Common myeloid progenitor, CD34-positive (primary cell): ENCODE measurements at regions not wholly inside any gene's neighbourhood (a gene's known extent, or its start where the extent isn't known, plus 50 kb on each side); places are given as distances from the start of the nearest gene placed in this dataset.

ENCODE experiments used
- CTCF ChIA-PET: fragments of 350-600 bp; sonication (Branson Sonifier 250); formaldehyde crosslinking; loops from one replicate; lab custom pipeline; 2021; ENCODE audit warnings: antibody characterized with exemption; lab: Charles Lee
- POLR2A ChIA-PET: fragments of 350-600 bp; sonication (Branson Sonifier 250); formaldehyde crosslinking; loops from one replicate; lab custom pipeline; 2021; ENCODE audit warnings: antibody characterized with exemption; lab: Charles Lee
- DNase-seq, 3 donors: peaks; one replicate each; pipeline versions ENCODE4 v3.0.0 to v3.0.0-alpha.2; 2013
- H3K27ac ChIP-seq, 2 experiments: 1 replicate in 1 of 2; 2 replicates in 1 of 2; pipeline ENCODE4 v1.7.0; 2013; ENCODE audit warnings: inconsistent platforms in 2 of 2, low read length in 2 of 2, mild to moderate bottlenecking in 2 of 2, low read depth in 1 of 2, moderate library complexity in 1 of 2; ENCODE audit not compliant: severe bottlenecking in 2 of 2, insufficient read depth in 1 of 2, poor library complexity in 1 of 2
- H3K27me3 ChIP-seq, 5 experiments: replicated peaks in 2 of 5; 1 replicate in 3 of 5; 2 replicates in 2 of 5; pipeline versions ENCODE4 v1.6.1 to v1.7.0; 2013; ENCODE audit warnings: low read length in 4 of 5, mild to moderate bottlenecking in 2 of 5, moderate library complexity in 2 of 5, inconsistent platforms in 1 of 5; ENCODE audit not compliant: insufficient read depth in 5 of 5, control insufficient read depth in 4 of 5
- H3K36me3 ChIP-seq, 4 experiments: 1 replicate in 2 of 4; 2 replicates in 2 of 4; pipeline versions ENCODE4 v1.6.1 to v1.7.0; 2013; ENCODE audit warnings: low read length in 3 of 4, control low read depth in 1 of 4, mild to moderate bottlenecking in 1 of 4; ENCODE audit not compliant: control insufficient read depth in 4 of 4, insufficient read depth in 4 of 4
- H3K4me1 ChIP-seq, 4 experiments: 1 replicate in 3 of 4; 2 replicates in 1 of 4; pipeline versions ENCODE4 v1.6.1 to v1.7.1; 2013; ENCODE audit warnings: low read length in 3 of 4, mild to moderate bottlenecking in 3 of 4, control low read depth in 1 of 4, inconsistent platforms in 1 of 4, moderate library complexity in 1 of 4; ENCODE audit not compliant: control insufficient read depth in 4 of 4, insufficient read depth in 4 of 4; ENCODE audit errors: control extremely low read depth in 1 of 4
- H3K4me3 ChIP-seq, 7 experiments: 1 replicate in 4 of 7; 2 replicates in 3 of 7; pipeline versions ENCODE4 v1.5.1 to v1.7.0; 2013; ENCODE audit warnings: mild to moderate bottlenecking in 7 of 7, low read length in 6 of 7, moderate library complexity in 6 of 7, inconsistent platforms in 2 of 7, low read depth in 2 of 7, control low read depth in 1 of 7; ENCODE audit not compliant: insufficient read depth in 4 of 7, control insufficient read depth in 1 of 7; ENCODE audit errors: extremely low read depth in 1 of 7
- H3K9me3 ChIP-seq, 5 experiments: 1 replicate in 4 of 5; 2 replicates in 1 of 5; pipeline versions ENCODE4 v1.6.1 to v1.7.1; 2013; ENCODE audit warnings: low read length in 4 of 5, mild to moderate bottlenecking in 2 of 5, inconsistent platforms in 1 of 5, low read depth in 1 of 5, moderate library complexity in 1 of 5; ENCODE audit not compliant: control insufficient read depth in 4 of 5, insufficient read depth in 2 of 5; ENCODE audit errors: control extremely low read depth in 1 of 5
- WGBS: methylation state at CpG from one replicate; pipeline ENCODE4 v1.1.5; 2013; ENCODE audit not compliant: insufficient coverage; 5-methylcytosine and 5-hydroxymethylcytosine counted together

DNA sequence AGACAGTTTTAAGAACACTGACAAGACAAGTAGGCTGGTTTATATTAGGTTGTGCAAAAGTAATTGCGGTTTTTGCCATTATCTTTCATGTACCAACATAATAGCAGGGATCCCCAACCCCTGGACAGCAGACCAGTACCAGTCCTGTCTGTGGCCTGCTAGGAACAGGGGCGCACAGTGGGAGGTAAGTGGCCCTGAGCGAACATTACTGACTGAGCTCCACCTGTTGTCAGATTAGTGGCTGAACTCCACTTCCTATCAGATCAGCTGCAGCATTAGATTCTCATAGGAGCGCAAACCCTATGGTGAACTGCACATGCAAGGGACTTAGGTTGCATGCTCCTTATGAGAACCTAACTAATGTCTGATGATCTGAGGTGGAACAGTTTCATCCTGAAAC is 921.9 kb downstream of the CCDC85A start:
- ChIA-PET CTCF (no interaction called here), POLR2A (no interaction called here)
- WGBS: 75% methylated on average over 2 of the region's 4 CpGs

DNA sequence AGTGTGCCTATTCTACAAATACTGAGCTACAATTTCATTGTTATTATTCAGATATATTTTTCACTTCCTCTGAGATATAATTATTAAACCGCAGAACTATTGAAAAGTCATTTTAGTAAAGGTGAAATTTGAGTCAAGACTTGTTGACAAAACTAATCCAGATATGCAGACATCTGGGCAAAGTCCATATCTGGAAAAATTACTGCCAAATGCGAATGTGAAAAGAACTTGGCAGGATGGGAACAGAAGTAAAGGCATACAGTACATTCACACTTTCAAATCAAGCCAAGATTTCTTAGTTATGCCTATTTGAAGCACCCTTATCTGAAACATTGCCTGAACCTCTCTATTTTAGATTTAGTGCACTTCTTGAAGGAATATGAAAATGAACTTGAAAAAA is 923.6 kb downstream of the CCDC85A start:
- WGBS: 86% methylated on average over 1 of the region's 2 CpGs
- no peak overlapping the region for H3K4me3 ChIP-seq
- CTCF ChIA-PET: no interaction called here
- peaks cover 0 to 8% (median 0%) of the 10 kb centered on the region in 5 experiments for H3K9me3 ChIP-seq
- H3K27ac ChIP-seq: no peak overlapping the region
- H3K27me3 ChIP-seq: no peaks in the 10 kb centered on the region
- H3K4me1 ChIP-seq: no peaks in the 10 kb centered on the region
- POLR2A ChIA-PET: interaction anchor here (0.6 kb wide), 1 partner anchor 10 kb away, joined by 3 read pairs; no protein-coding TSS in a partner anchor
- DNase-seq: no peak
- H3K36me3 ChIP-seq: no peaks in the 10 kb centered on the region

More for the DNA sequence above, 921.9 kb downstream of the CCDC85A start:
- peaks cover 0 to 8% (median 0%) of the 10 kb centered on the region in 5 experiments for H3K9me3 ChIP-seq
- no peak overlapping the region for H3K4me3 ChIP-seq
- H3K36me3 ChIP-seq: no peaks in the 10 kb centered on the region
- H3K27me3 ChIP-seq: no peaks in the 10 kb centered on the region
- H3K27ac ChIP-seq: no peak overlapping the region
- DNase-seq: no peak
- H3K4me1 ChIP-seq: no peaks in the 10 kb centered on the region

DNA sequence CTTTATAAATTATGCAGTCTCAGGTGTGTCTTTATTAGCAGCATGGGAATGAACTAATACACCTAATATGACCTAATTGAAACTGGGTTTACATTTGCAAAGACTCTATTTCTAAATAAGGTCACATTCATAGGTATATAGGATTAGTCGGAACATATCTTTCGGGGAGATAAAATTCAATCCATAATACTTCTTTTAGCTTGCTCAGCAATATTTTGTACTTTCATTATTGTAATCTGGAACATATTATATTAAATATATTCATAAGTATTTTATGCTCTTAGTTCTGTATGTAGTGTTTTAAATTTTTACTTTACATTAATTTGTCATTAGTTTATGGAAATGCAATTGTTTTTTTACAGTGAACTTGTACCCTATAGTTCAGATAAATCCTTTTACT is 927.7 kb downstream of the CCDC85A start:
- peaks cover 0 to 8% (median 0%) of the 10 kb centered on the region in 5 experiments for H3K9me3 ChIP-seq
- H3K4me3 ChIP-seq: no peak overlapping the region
- POLR2A ChIA-PET: no interaction called here
- no peaks in the 10 kb centered on the region for H3K27me3 ChIP-seq
- CTCF ChIA-PET: no interaction called here
- no peaks in the 10 kb centered on the region for H3K4me1 ChIP-seq
- no peak for DNase-seq
- no CpG with 5 or more reads among the region's 2 CpGs for WGBS
- no peak overlapping the region for H3K27ac ChIP-seq
- no peaks in the 10 kb centered on the region for H3K36me3 ChIP-seq

DNA sequence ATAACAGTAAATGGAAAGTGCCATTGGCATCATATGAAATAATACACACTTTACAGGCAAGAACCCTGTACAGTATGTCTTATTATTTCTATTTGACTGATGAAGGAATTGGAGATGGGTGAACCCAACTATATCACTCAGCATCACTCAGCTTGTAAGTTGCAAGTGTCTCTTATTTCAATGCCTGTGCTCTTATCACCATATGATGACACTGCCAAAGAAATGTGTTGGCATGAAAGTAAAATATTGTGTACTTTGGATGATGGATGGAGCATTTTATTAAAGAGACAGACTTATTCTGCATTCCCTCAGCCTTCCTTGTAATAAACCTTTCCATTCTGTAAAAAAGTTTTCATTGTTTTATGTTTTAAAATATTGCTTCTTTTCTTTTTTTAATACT is 927.5 kb upstream of the VRK2 start:
- POLR2A ChIA-PET: no interaction called here
- no peaks in the 10 kb centered on the region for H3K9me3 ChIP-seq
- H3K36me3 ChIP-seq: no peaks in the 10 kb centered on the region
- no peaks in the 10 kb centered on the region for H3K27me3 ChIP-seq
- no peaks in the 10 kb centered on the region for H3K4me1 ChIP-seq
- H3K4me3 ChIP-seq: no peak overlapping the region
- DNase-seq: no peak
- CTCF ChIA-PET: no interaction called here
- H3K27ac ChIP-seq: no peak overlapping the region

DNA sequence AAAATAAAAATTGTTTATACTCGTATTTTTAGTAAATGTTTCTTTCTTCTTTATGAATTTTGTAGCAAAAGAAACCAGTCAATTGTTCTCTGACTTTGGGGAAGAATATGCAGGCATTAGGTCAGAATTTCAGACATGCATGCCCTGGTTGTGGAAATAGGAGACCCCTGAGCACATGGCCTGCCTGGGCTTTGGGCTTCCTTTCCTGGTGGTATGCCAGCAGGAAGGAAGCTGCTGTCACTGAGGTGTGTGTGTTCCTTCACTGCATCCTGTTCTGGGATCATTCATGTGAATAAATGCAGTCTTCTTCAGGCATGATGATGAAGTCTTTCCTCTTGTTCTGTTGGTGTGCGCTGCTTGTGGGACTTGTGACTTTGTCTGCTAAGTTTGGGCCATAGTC is 920.2 kb upstream of the VRK2 start:
- H3K36me3 ChIP-seq: no peaks in the 10 kb centered on the region
- no peaks in the 10 kb centered on the region for H3K27me3 ChIP-seq
- WGBS: 83% methylated on average over 1 of the region's 2 CpGs
- no peaks in the 10 kb centered on the region for H3K9me3 ChIP-seq
- DNase-seq: no peak
- ChIA-PET CTCF (no interaction called here), POLR2A (no interaction called here)
- no peak overlapping the region for H3K27ac ChIP-seq
- H3K4me3 ChIP-seq: no peak overlapping the region
- no peaks in the 10 kb centered on the region for H3K4me1 ChIP-seq

DNA sequence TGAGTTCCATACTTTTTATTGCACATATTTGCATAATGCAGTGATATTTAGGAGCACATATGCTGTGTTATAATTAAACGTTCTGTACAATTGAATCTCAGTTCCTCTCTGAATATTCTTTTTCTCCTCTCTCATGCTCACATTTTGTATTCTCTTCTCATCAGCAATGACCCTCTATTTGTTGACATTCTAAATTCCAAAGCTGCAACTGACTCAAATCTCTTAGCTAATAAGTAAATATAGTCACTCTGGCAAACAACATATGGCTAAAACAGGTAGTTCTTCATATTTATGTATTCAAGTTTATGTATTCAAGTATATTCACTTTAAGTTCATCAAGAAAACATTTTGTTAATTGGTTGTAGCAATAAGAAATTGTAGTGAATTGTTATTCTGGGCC is 907.4 kb upstream of the VRK2 start:
- WGBS: no CpG with 5 or more reads among the region's 1 CpG
- H3K4me1 ChIP-seq: no peaks in the 10 kb centered on the region
- H3K4me3 ChIP-seq: no peak overlapping the region
- H3K36me3 ChIP-seq: no peaks in the 10 kb centered on the region
- H3K27ac ChIP-seq: no peak overlapping the region
- no peak for DNase-seq
- H3K9me3 ChIP-seq: peaks cover 0 to 1% (median 0%) of the 10 kb centered on the region in 5 experiments
- POLR2A ChIA-PET: no interaction called here
- no peaks in the 10 kb centered on the region for H3K27me3 ChIP-seq
- CTCF ChIA-PET: no interaction called here

DNA sequence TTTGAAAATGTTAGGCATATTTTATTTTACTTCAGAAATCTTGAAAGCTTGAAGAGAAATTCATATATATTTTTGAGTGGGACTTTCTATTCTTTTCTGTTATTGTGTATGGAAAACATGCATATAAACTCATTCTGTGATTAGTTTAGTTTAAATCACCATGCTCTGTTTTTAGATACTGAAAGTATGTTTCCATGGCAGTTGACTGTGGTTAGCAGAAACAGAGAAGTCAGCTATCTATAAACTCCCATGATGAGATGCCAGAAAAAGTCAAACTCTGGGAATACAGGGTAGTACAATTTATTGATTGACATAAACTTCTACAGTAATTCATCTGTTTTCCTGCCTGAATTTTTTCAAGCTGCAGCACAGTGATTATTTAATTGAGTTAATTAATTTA is 905.3 kb upstream of the VRK2 start:
- Histone ChIP-seq H3K9me3 (peaks cover 0 to 2% (median 0%) of the 10 kb centered on the region in 5 experiments), H3K27ac (no peak overlapping the region), H3K27me3 (no peaks in the 10 kb centered on the region), H3K4me1 (no peaks in the 10 kb centered on the region), H3K36me3 (no peaks in the 10 kb centered on the region), H3K4me3 (no peak overlapping the region)
- POLR2A ChIA-PET: no interaction called here
- CTCF ChIA-PET: no interaction called here
- no peak for DNase-seq
